ENCODE measurements at regions not wholly inside any gene's neighbourhood (a gene's known extent, or its start where the extent isn't known, plus 50 kb on each side); places are given as distances from the start of the nearest gene placed in this dataset.
"Not testable (repeated sequence)": the region's sequence is repeated elsewhere in the genome, so short reads cannot be mapped to it uniquely, and the experiment has no call there.

GRCh38 chr3:176071943-176072342 lies 1125.3 kb downstream of the TBL1XR1 start:
- no peak for DNase-seq (ENCODE audit: low read depth)

DNA sequence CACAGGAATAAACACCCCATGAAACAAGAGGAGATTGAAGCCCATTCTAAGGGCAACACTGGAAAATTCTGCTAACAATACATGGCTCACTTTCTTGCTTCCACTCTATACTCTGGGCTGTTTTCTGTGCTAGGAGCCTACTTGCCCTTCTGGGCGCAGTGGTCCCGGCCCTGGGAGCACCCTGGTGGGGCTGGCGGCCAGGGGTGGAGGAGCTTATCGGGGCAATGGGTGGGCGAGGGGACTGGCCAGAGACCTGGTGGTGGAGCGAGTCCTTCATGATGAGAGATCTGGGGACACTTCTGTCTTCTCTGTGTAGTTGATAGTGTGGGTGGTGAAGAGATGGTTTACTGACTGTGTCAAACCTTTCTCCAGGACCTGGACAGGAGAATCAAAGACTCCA lies 1128.5 kb downstream of the TBL1XR1 start:
- DNase-seq (ENCODE audit: low read depth), result no peak

DNA sequence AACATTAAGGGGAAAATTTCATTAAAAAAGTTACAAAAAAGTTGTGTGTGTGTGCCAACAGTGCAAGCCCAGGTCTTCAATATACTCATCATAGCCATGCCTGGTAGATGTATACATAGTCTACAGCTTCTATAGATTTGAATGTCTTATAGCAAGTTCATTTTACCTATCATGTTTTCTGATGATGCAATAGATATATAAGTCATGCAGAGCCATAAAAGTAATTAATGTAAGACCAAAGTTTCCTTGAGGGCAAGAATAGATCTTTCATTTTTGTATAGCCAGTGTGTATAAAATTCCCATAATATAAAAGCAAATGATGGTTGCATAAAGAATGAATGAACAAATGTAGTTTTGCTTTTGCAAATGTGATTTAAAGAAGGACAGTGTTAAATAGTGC lies 1138.4 kb downstream of the TBL1XR1 start:
- no peak for DNase-seq (ENCODE audit: low read depth)

DNA sequence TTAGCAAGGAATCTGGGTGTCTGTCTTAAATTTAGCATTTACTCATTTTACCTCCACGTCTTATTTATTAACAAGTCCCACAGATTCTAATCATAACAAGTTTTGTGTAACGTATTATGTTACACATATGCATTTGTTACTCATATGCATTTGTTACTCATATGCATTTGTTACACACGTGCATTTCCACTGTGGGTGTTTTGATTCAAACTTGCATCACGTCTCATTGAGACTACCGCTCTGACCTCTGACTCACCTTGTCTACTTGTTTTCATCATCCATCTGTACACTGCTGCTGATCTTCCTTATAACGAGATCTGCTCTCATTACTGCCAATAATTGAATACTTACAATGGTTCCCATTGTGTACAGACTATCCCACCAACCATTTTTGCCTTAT lies 1141.4 kb downstream of the TBL1XR1 start:
- DNase-seq (ENCODE audit: low read depth), result no peak

- DNase-seq (ENCODE audit: low read depth), result no peak
Observed at GRCh38 chr3:176051766-176052165, 1145.5 kb downstream of the TBL1XR1 start.

GRCh38 chr3:176046703-176047102 lies 1150.6 kb downstream of the TBL1XR1 start:
- DNase-seq (ENCODE audit: low read depth), result no peak

- no peak for DNase-seq (ENCODE audit: low read depth)
Observed at GRCh38 chr3:176041812-176042211, 1155.5 kb downstream of the TBL1XR1 start.

GRCh38 chr3:176041185-176041584 lies 1156.1 kb downstream of the TBL1XR1 start:
- no peak for DNase-seq (ENCODE audit: low read depth)

GRCh38 chr3:176037636-176038035 lies 1159.6 kb downstream of the TBL1XR1 start:
- DNase-seq (ENCODE audit: low read depth), result no peak

DNA sequence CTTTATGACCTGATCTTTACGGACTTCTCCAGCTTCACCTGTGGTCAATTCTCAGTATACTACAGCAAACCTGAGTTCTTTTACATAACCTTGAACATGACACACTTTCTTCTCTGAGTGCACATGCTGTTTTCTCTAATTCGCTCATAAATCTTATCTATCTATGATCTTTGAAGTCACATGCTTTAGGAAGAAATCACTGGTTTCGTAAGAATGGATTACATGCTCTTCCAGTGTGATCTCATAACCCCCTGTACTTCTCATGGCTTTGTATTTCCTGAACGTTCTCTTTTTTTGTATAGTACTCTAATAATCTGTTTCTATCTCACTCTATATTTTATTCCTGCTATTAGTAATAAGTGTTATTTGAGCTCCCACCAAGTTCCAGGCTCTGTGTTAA lies 1165.2 kb downstream of the TBL1XR1 start:
- no peak for DNase-seq (ENCODE audit: low read depth)

- DNase-seq (ENCODE audit: low read depth), result not testable (repeated sequence)
Observed at GRCh38 chr3:176016203-176016602, 1157.1 kb downstream of the NAALADL2 start.

GRCh38 chr3:176015228-176015627 lies 1156.1 kb downstream of the NAALADL2 start:
- not testable (repeated sequence) for DNase-seq (ENCODE audit: low read depth)

GRCh38 chr3:176009256-176009655 lies 1150.1 kb downstream of the NAALADL2 start:
- no peak for DNase-seq (ENCODE audit: low read depth)

DNA sequence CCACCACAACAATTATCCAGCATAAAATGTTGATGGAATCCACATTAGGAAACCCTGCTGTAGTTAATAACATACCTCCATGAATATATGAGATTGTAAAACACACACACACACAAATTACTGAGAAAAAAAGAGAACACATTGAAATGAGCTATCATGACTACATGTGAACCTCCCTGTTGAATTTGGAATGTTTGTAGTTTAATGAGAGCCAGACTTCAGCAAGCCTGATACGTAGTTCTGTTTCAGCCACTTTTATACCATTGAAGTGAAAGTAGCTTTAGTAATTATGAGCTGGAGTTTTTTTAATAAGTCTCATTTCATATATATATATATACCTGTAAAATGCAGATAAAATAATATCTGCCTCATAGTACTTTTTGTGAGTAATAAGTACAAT lies 1146.4 kb downstream of the NAALADL2 start:
- DNase-seq (ENCODE audit: low read depth), result no peak

- DNase-seq (ENCODE audit: low read depth), result no peak
Observed at GRCh38 chr3:175989161-175989560, 1130.0 kb downstream of the NAALADL2 start.

GRCh38 chr3:175988401-175988800 lies 1129.3 kb downstream of the NAALADL2 start:
- DNase-seq (ENCODE audit: low read depth), result no peak

DNA sequence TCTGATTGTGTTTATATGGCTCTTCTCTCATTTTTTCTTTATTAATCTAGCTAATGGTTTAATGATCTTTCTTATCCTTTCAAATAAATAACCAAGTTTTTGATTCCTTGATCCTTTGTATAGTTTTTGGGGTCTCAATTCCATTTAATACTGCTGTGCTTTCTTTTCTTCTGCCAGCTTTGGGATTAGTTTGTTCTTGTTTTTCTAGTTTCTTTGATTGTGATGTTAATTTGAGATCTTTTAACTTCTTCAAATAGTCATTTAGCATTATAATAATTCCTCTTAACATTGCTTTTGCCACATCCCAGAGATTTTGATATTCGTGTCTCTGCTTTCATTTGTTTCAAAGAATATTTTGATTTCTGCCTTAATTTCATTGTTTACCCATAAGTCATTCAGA lies 1126.6 kb downstream of the NAALADL2 start:
- DNase-seq (ENCODE audit: low read depth), result no peak

DNA sequence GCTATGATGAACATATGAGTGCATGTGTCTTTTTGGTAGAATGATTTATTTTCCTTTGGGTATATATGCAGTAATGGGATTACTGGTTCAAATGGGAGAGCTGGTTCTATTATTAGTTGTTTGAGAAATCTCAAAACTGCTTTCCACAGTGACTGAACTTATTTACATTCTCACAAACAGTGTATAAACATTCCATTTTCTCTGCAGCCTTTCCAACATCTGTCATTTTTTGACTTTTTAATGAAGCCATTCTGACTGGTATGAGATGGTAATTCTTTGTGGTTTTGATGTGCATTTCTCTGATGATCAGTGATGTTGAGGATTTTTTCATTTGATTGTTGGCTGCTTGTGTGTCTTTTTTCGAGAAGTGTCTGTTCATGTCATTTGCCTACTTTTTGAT lies 1124.2 kb downstream of the NAALADL2 start:
- DNase-seq (ENCODE audit: low read depth), result no peak

- no peak for DNase-seq (ENCODE audit: low read depth)
Observed at GRCh38 chr3:175980486-175981090, 1121.5 kb downstream of the NAALADL2 start.

DNA sequence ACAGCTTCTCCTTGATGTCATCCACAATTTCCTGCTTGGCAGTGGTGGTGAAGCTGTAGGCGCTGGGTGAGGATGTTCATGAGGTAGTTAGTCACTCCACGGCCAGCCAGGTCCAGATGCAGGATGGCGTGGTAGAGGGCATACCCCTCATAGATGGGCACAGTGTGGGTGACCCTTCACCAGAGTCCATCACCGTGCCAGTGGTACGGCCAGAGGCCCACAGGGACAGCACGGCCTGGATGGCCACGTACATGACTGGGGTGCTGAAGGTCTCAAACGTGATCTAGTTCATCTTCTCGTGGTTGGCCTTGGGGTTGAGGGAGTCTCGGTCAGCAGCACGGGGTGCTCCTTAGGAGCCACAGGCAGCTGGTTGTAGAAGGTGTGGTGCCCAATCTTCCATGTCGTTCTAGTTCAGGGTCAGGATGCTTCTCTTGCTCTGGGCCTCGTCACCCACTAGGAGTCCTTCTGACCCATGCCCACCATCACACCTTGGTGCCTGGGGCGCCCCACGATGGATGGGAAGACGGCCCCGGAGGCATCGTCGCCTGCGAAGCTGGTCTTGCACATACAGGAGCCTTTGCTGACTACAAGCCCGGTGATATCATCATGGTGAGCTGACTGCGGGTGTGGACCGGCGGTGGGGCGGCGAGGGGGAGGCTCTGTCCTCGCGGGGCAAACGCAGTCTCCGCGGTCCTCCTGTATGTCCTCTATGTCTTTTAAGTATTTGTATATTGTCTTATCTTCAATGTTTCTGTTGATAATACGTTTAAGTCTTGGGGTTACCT lies 1119.0 kb downstream of the NAALADL2 start:
- no peak for DNase-seq (ENCODE audit: low read depth)

DNA sequence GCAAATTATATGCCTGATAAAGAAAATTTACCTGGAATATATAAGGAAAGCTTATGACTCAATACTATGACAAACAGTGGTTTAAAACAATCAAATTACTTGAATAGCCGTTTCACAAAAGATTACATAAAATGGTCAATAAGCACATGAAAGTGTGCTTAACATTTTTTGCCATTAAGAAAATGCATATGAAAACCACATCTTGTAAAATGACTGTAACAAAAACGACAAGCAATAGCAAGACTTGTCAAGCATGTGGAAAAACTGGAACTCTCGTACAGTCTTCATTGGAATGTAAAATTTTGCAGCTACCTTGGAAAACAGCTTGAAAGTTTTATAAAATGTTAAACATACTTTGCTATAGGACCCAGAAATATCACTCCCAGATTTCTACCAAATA lies 1110.3 kb downstream of the NAALADL2 start:
- DNase-seq (ENCODE audit: low read depth), result no peak

DNA sequence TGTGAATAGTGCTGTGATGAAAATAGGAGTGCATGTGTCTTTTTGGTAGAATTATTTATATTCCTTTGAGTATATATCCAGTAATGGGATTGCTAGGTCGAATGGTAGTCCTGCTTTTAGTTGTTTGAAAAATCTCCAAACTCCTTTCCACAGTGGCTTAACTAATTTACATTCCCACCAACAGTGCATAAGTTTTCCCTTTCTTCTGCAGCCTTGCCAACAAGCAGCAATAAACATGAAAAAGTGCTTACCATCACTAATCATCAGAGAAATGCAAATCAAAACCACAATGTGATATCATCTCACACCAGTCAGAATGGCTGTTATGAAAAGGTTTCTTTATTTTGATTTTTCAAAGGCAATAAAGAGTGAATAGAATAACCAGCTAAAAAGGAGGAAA lies 1105.9 kb downstream of the NAALADL2 start:
- no peak for DNase-seq (ENCODE audit: low read depth)

DNA sequence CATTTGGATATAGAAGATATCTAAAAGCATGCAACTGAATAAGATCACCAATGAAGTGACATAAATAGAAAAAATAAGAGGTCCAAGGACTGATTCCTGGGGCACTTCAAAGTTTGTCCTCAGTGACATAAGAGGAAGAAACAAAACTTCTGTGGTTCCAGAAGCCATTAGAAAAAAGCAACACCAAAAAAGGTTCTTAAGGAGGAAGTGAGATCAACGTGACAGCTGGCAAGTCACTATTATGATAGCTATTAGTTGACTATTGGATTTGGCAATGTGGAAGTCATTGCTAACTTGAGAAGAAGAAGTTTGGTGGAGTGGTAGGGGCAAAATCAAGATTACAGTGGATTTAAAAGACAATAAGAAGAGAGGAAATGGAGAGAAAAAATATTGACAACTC lies 1098.3 kb downstream of the NAALADL2 start:
- no peak for DNase-seq (ENCODE audit: low read depth)

DNA sequence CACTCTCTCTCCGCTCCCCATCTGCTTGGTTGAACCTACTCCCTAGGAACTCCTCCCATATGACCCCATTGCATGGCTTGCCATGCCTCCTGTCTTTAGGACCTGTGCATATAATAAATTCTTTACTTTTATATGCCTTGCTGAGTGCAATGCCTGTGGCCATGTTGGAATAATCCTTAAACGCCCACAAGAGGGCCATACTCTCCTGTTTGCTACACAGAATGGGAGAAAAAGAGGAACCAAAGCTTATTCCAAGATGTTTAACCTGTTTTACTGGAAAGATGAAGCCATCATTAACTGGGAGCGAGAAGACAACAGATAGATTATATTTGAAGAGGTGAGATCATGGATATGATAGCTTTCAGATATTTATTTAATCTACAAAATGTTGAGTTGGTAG lies 1097.8 kb downstream of the NAALADL2 start:
- DNase-seq (ENCODE audit: low read depth), result no peak
